Calu3 (cell line): ENCODE measurements at regions not wholly inside any gene's neighbourhood (a gene's known extent, or its start where the extent isn't known, plus 50 kb on each side); places are given as distances from the start of the nearest gene placed in this dataset.
"Not testable (repeated sequence)": the region's sequence is repeated elsewhere in the genome, so short reads cannot be mapped to it uniquely, and the experiment has no call there.

Experiments used
- BruUV-seq: library from RNA; stranded (reverse); fragments of 400-500 nt; replicated peaks from 2 replicates; lab custom pipeline; 2021; lab: Mats Ljungman, UMichigan
- CTCF ChIA-PET: fragments of 300-600 bp; sonication (Branson Sonifier 250); formaldehyde crosslinking; loops from one replicate; lab custom pipeline; 2022; ENCODE audit warnings: antibody characterized with exemption; lab: Charles Lee
- DNase-seq: peaks from one replicate; pipeline ENCODE4 v3.0.0; 2022
- H3K27ac Mint-ChIP-seq: one replicate; pipeline ENCODE4 v1.8.0; 2022; ENCODE audit warnings: mixed read lengths; ENCODE audit not compliant: unreplicated experiment
- H3K27me3 Mint-ChIP-seq: one replicate; pipeline ENCODE4 v1.8.0; 2022; ENCODE audit warnings: mixed read lengths; ENCODE audit not compliant: unreplicated experiment
- H3K36me3 Mint-ChIP-seq: one replicate; pipeline ENCODE4 v1.8.0; 2022; ENCODE audit warnings: mild to moderate bottlenecking, moderate library complexity, mixed read lengths; ENCODE audit not compliant: insufficient read depth, unreplicated experiment
- H3K4me1 Mint-ChIP-seq: one replicate; pipeline ENCODE4 v1.8.0; 2022; ENCODE audit warnings: mild to moderate bottlenecking, low read depth, mixed read lengths; ENCODE audit not compliant: unreplicated experiment
- H3K4me3 Mint-ChIP-seq: one replicate; pipeline ENCODE4 v1.8.0; 2022; ENCODE audit warnings: mild to moderate bottlenecking, low read depth, moderate library complexity, mixed read lengths; ENCODE audit not compliant: unreplicated experiment
- H3K9me3 Mint-ChIP-seq: one replicate; pipeline ENCODE4 v1.8.0; 2022; ENCODE audit warnings: low read depth, mixed read lengths; ENCODE audit not compliant: unreplicated experiment
- intact Hi-C: fragments of 100-400 bp; cut with micrococcal nuclease; formaldehyde crosslinking; loops from one replicate; pipeline ENCODE4 v1.10.0; 2022; ENCODE audit not compliant: unreplicated experiment
- TF ChIP-seq, protein P1 (sequence below): fragments of 200-600 bp; IDR thresholded peaks from one replicate; pipeline ENCODE4 v1.8.0; 2022; ENCODE audit warnings: antibody characterized with exemption; ENCODE audit not compliant: unreplicated experiment

DNA sequence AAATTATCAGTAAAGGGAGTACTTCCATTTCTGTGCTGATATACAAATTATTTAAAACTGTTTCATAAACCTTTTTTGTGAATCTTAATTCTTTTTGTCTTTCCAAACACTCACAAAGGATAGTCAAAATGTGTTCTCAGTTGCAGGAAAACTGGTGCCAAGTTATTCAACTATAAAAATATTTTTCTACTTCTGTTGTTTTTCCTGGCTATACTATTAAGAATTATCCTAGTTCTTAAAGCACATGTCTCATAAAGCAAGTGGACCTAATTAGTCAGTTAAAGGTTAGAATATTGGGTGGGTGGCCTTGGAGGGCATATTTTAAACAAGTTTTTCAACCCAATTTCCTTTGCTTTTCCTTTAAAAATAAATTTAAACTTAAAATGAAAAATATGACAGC, 1460.3 kb upstream of the SLC10A2 start:
- H3K4me3 Mint-ChIP-seq, result no peak overlapping the region
- no peak overlapping the region for H3K27ac Mint-ChIP-seq
- H3K36me3 Mint-ChIP-seq, result no peaks in the 10 kb centered on the region
- intact Hi-C loops, result no loop called here
- DNase-seq, result no peak
- no peaks in the 10 kb centered on the region for H3K9me3 Mint-ChIP-seq
- no peaks in the 10 kb centered on the region for H3K4me1 Mint-ChIP-seq
- TF ChIP-seq, protein P1, sequence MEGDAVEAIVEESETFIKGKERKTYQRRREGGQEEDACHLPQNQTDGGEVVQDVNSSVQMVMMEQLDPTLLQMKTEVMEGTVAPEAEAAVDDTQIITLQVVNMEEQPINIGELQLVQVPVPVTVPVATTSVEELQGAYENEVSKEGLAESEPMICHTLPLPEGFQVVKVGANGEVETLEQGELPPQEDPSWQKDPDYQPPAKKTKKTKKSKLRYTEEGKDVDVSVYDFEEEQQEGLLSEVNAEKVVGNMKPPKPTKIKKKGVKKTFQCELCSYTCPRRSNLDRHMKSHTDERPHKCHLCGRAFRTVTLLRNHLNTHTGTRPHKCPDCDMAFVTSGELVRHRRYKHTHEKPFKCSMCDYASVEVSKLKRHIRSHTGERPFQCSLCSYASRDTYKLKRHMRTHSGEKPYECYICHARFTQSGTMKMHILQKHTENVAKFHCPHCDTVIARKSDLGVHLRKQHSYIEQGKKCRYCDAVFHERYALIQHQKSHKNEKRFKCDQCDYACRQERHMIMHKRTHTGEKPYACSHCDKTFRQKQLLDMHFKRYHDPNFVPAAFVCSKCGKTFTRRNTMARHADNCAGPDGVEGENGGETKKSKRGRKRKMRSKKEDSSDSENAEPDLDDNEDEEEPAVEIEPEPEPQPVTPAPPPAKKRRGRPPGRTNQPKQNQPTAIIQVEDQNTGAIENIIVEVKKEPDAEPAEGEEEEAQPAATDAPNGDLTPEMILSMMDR, result no peak
- no TSS peak for BruUV-seq
- H3K27me3 Mint-ChIP-seq, result no peaks in the 10 kb centered on the region
- CTCF ChIA-PET, result interaction anchor here (0.6 kb wide), 1 partner anchor 481 kb away, joined by 3 read pairs; no protein-coding TSS in a partner anchor

GRCh38 chr13:104525467-104525866, 1459.2 kb upstream of the SLC10A2 start:
- CTCF ChIA-PET, result no interaction called here
- H3K27me3 Mint-ChIP-seq, result no peaks in the 10 kb centered on the region
- no TSS peak for BruUV-seq
- TF ChIP-seq, protein P1, result no peak
- no peak for DNase-seq
- no peak overlapping the region for H3K4me3 Mint-ChIP-seq
- peaks cover 2% of the 10 kb centered on the region for H3K9me3 Mint-ChIP-seq
- H3K27ac Mint-ChIP-seq, result no peak overlapping the region
- intact Hi-C loops, result no loop called here
- H3K4me1 Mint-ChIP-seq, result no peaks in the 10 kb centered on the region
- no peaks in the 10 kb centered on the region for H3K36me3 Mint-ChIP-seq

DNA sequence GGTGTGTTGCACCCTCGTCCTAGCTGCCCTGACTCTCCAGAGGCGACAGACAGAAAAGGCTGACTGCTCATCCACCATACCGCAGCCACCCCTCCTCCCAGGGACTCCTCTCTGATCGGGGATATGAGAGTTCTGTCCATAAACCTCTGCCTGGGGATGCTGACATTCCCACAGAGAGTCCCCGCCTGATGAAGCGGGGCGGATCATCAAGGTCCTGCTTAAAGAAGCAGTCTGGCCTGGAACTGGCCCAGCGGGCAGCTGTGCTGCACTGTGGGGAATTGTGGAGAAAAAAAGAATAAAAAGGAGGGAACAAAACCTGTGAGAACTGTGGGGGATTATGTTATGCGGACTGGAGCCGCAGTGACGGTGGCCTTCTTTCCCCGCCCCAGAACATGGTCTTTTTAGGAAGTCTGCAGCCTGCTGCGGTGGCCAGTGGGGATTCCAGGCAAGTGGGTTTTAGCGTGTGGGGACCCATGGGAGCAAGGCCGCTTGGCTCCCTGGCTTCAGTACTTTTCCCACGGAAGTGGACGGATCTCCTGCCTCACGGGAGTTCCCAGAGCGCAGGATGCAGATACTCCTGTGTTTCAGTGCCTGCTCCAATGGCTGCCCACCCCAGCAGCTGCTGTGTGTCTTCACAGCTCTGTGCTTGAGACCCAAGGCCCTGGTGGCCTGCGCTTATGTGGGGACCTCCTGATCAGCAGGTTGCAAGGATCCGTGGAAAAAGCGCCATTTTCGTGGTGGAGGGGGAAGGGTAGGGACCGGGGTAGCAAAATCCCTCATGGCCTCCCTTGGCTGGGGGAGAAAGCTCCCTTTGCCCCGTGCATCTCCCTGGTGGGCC, 1456.2 kb upstream of the SLC10A2 start:
- peaks cover 2% of the 10 kb centered on the region for H3K9me3 Mint-ChIP-seq
- H3K4me1 Mint-ChIP-seq, result no peaks in the 10 kb centered on the region
- intact Hi-C loops, result no loop called here
- DNase-seq, result no peak
- BruUV-seq, result no TSS peak
- CTCF ChIA-PET, result no interaction called here
- H3K36me3 Mint-ChIP-seq, result no peaks in the 10 kb centered on the region
- TF ChIP-seq, protein P1, result no peak
- H3K27ac Mint-ChIP-seq, result no peak overlapping the region
- no peak overlapping the region for H3K4me3 Mint-ChIP-seq
- H3K27me3 Mint-ChIP-seq, result no peaks in the 10 kb centered on the region

- no peak for DNase-seq
- Mint-ChIP-seq H3K4me3 (no peak overlapping the region), H3K27me3 (no peaks in the 10 kb centered on the region), H3K27ac (no peak overlapping the region), H3K9me3 (no peaks in the 10 kb centered on the region), H3K36me3 (no peaks in the 10 kb centered on the region), H3K4me1 (no peaks in the 10 kb centered on the region)
- intact Hi-C loops, result no loop called here
- TF ChIP-seq, protein P1, result no peak
- CTCF ChIA-PET, result no interaction called here
- no TSS peak for BruUV-seq
Measured at GRCh38 chr13:104510422-104510821, 1444.2 kb upstream of the SLC10A2 start.

- BruUV-seq, H3K27me3 Mint-ChIP-seq, intact Hi-C loops, H3K27ac Mint-ChIP-seq, H3K36me3 Mint-ChIP-seq, H3K9me3 Mint-ChIP-seq, DNase-seq, CTCF ChIA-PET, H3K4me3 Mint-ChIP-seq, H3K4me1 Mint-ChIP-seq: not testable (repeated sequence)
Measured at GRCh38 chr13:104493502-104493901, 1427.3 kb upstream of the SLC10A2 start.
